PFSK-1 (cell line): ENCODE measurements at regions not wholly inside any gene's neighbourhood (a gene's known extent, or its start where the extent isn't known, plus 50 kb on each side); places are given as distances from the start of the nearest gene placed in this dataset.

Experiments
- FOXP2 ChIP-seq: optimal IDR thresholded peaks from 2 replicates; pipeline ENCODE3; 2011; ENCODE audit warnings: borderline replicate concordance, control low read depth, inconsistent platforms; ENCODE audit not compliant: insufficient read depth; ENCODE audit errors: extremely low read length, extremely low read depth
- POLR2AphosphoS5 ChIP-seq: IDR thresholded peaks from 2 replicates; pipeline ENCODE4 v1.6.1; 2012; ENCODE audit warnings: low read depth, mild to moderate bottlenecking, control low read depth, low read length, moderate library complexity
- REST ChIP-seq, 2 experiments: IDR thresholded peaks; 2 replicates each; pipeline versions ENCODE4 v1.6.1 to v1.8.0; 2011 to 2012; ENCODE audit warnings: low read depth in 2 of 2, low read length in 2 of 2, control low read depth in 1 of 2, inconsistent platforms in 1 of 2, mild to moderate bottlenecking in 1 of 2, moderate library complexity in 1 of 2; ENCODE audit not compliant: insufficient read depth in 1 of 2
- SIN3A ChIP-seq: IDR thresholded peaks from 2 replicates; pipeline ENCODE4 v1.6.1; 2012; ENCODE audit warnings: mild to moderate bottlenecking, low read length, moderate library complexity, borderline replicate concordance; ENCODE audit not compliant: insufficient read depth
- TAF1 ChIP-seq: IDR thresholded peaks from 2 replicates; pipeline ENCODE4 v1.6.1; 2012; ENCODE audit warnings: low read length, control low read depth, borderline replicate concordance; ENCODE audit not compliant: insufficient read depth

- TF ChIP-seq REST (IDR thresholded peaks at IDR 0.05; ENCODE audit: insufficient read depth in 1 of 2, low read depth in 2 of 2, low read length in 2 of 2) = no peak
- no peak for TF ChIP-seq POLR2AphosphoS5
- TF ChIP-seq FOXP2 = no peak
- TF ChIP-seq TAF1 = no peak
- no peak for TF ChIP-seq SIN3A
Observed at GRCh38 chr4:13728761-13729160, 101.2 kb upstream of the BOD1L1 start.

GRCh38 chr4:13731019-13731418 is 103.5 kb upstream of the BOD1L1 start:
- TF ChIP-seq SIN3A (no peak), POLR2AphosphoS5 (no peak), TAF1 (no peak), FOXP2 (no peak), REST (IDR thresholded peaks at IDR 0.05; ENCODE audit: insufficient read depth in 1 of 2, low read depth in 2 of 2, low read length in 2 of 2) (no peak)

- TF ChIP-seq TAF1 = no peak
- no peak for TF ChIP-seq SIN3A
- TF ChIP-seq REST (IDR thresholded peaks at IDR 0.05; ENCODE audit: insufficient read depth in 1 of 2, low read depth in 2 of 2, low read length in 2 of 2) = no peak
- TF ChIP-seq FOXP2 = no peak
- no peak for TF ChIP-seq POLR2AphosphoS5
Observed at GRCh38 chr4:13733817-13734216, 106.3 kb upstream of the BOD1L1 start.

GRCh38 chr4:13750594-13750993 is 123.1 kb upstream of the BOD1L1 start:
- no peak for TF ChIP-seq SIN3A
- TF ChIP-seq TAF1 = no peak
- no peak for TF ChIP-seq FOXP2
- no peak for TF ChIP-seq POLR2AphosphoS5
- TF ChIP-seq REST (IDR thresholded peaks at IDR 0.05; ENCODE audit: insufficient read depth in 1 of 2, low read depth in 2 of 2, low read length in 2 of 2) = no peak

- TF ChIP-seq FOXP2 (no peak), REST (IDR thresholded peaks at IDR 0.05; ENCODE audit: insufficient read depth in 1 of 2, low read depth in 2 of 2, low read length in 2 of 2) (no peak), POLR2AphosphoS5 (no peak)
Observed at GRCh38 chr4:13762130-13762529, 134.6 kb upstream of the BOD1L1 start.
